Vagina (tissue), 2 donors: ENCODE measurements at regions not wholly inside any gene's neighbourhood (a gene's known extent, or its start where the extent isn't known, plus 50 kb on each side); places are given as distances from the start of the nearest gene placed in this dataset.

Experiments
- POLR2A ChIP-seq, 2 donors: fragments of 450-650 bp; IDR thresholded peaks; one replicate each; pipeline ENCODE4 v1.6.1; 2017; ENCODE audit warnings: antibody characterized with exemption in 2 of 2, mild to moderate bottlenecking in 2 of 2, moderate library complexity in 2 of 2
- POLR2AphosphoS5 ChIP-seq, 2 donors: sonication (generic); formaldehyde crosslinking; IDR thresholded peaks; one replicate each; pipeline ENCODE4 v1.9.0; 2017; ENCODE audit warnings: antibody characterized with exemption in 2 of 2, mild to moderate bottlenecking in 2 of 2, low read depth in 1 of 2; ENCODE audit not compliant: insufficient read depth in 1 of 2
- TF ChIP-seq, protein P1 (sequence below), 3 experiments: fragments of 450-650 bp in 2 of 3; fragments of 200-600 bp in 1 of 3; sonication (generic) in 1 of 3; IDR thresholded peaks; one replicate each; pipeline ENCODE4 v1.5.1; 2017 to 2019; ENCODE audit warnings: antibody characterized with exemption in 3 of 3, mild to moderate bottlenecking in 2 of 3, moderate library complexity in 2 of 3

GRCh38 chr1:55636696-55637095 lies 421.5 kb upstream of the USP24 start:
- TF ChIP-seq, protein P1, sequence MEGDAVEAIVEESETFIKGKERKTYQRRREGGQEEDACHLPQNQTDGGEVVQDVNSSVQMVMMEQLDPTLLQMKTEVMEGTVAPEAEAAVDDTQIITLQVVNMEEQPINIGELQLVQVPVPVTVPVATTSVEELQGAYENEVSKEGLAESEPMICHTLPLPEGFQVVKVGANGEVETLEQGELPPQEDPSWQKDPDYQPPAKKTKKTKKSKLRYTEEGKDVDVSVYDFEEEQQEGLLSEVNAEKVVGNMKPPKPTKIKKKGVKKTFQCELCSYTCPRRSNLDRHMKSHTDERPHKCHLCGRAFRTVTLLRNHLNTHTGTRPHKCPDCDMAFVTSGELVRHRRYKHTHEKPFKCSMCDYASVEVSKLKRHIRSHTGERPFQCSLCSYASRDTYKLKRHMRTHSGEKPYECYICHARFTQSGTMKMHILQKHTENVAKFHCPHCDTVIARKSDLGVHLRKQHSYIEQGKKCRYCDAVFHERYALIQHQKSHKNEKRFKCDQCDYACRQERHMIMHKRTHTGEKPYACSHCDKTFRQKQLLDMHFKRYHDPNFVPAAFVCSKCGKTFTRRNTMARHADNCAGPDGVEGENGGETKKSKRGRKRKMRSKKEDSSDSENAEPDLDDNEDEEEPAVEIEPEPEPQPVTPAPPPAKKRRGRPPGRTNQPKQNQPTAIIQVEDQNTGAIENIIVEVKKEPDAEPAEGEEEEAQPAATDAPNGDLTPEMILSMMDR (IDR thresholded peaks at IDR 0.05), result no peak
- TF ChIP-seq POLR2A (IDR thresholded peaks at IDR 0.05) (no peak), POLR2AphosphoS5 (IDR thresholded peaks at IDR 0.05; ENCODE audit: insufficient read depth in 1 of 2, low read depth in 1 of 2) (no peak)
